ENCODE measurements at regions not wholly inside any gene's neighbourhood (a gene's known extent, or its start where the extent isn't known, plus 50 kb on each side); places are given as distances from the start of the nearest gene placed in this dataset.
"Not testable (repeated sequence)": the region's sequence is repeated elsewhere in the genome, so short reads cannot be mapped to it uniquely, and the experiment has no call there.

- DNase-seq (ENCODE audit: low spot score), result no peak
Measured at GRCh38 chr6:163738725-163739407, 324.3 kb downstream of the QKI start.

GRCh38 chr6:163738304-163738703 is 323.8 kb downstream of the QKI start:
- no peak for DNase-seq (ENCODE audit: low spot score)

- DNase-seq (ENCODE audit: low spot score), result no peak
Measured at GRCh38 chr6:163735076-163735475, 320.6 kb downstream of the QKI start.

- no peak for DNase-seq (ENCODE audit: low spot score)
Measured at GRCh38 chr6:163733061-163733460, 318.5 kb downstream of the QKI start.

GRCh38 chr6:163732479-163732878 is 318.0 kb downstream of the QKI start:
- no peak for DNase-seq (ENCODE audit: low spot score)

- DNase-seq (ENCODE audit: low spot score), result not testable (repeated sequence)
Measured at GRCh38 chr6:163732014-163732351, 317.5 kb downstream of the QKI start.

GRCh38 chr6:163731215-163732013 is 316.9 kb downstream of the QKI start:
- DNase-seq (ENCODE audit: low spot score), result no peak

GRCh38 chr6:163730246-163731210 is 316.0 kb downstream of the QKI start:
- DNase-seq (ENCODE audit: low spot score), result no peak

GRCh38 chr6:163729127-163729872 is 314.8 kb downstream of the QKI start:
- DNase-seq (ENCODE audit: low spot score), result no peak

- DNase-seq (ENCODE audit: low spot score), result no peak
Measured at GRCh38 chr6:163728442-163729126, 314.1 kb downstream of the QKI start.

- DNase-seq (ENCODE audit: low spot score), result no peak
Measured at GRCh38 chr6:163726037-163726695, 311.6 kb downstream of the QKI start.

GRCh38 chr6:163725008-163725941 is 310.8 kb downstream of the QKI start:
- DNase-seq (ENCODE audit: low spot score), result no peak

- DNase-seq (ENCODE audit: low spot score), result no peak
Measured at GRCh38 chr6:163724196-163724595, 309.7 kb downstream of the QKI start.

- DNase-seq (ENCODE audit: low spot score), result no peak
Measured at GRCh38 chr6:163723759-163724158, 309.2 kb downstream of the QKI start.

GRCh38 chr6:163721922-163722692 is 307.6 kb downstream of the QKI start:
- DNase-seq (ENCODE audit: low spot score), result no peak

- no peak for DNase-seq (ENCODE audit: low spot score)
Measured at GRCh38 chr6:163721435-163721834, 306.9 kb downstream of the QKI start.

GRCh38 chr6:163720460-163721235 is 306.1 kb downstream of the QKI start:
- DNase-seq (ENCODE audit: low spot score), result no peak

GRCh38 chr6:163720005-163720404 is 305.5 kb downstream of the QKI start:
- no peak for DNase-seq (ENCODE audit: low spot score)
